ENCODE measurements at regions not wholly inside any gene's neighbourhood (a gene's known extent, or its start where the extent isn't known, plus 50 kb on each side); places are given as distances from the start of the nearest gene placed in this dataset.

DNA sequence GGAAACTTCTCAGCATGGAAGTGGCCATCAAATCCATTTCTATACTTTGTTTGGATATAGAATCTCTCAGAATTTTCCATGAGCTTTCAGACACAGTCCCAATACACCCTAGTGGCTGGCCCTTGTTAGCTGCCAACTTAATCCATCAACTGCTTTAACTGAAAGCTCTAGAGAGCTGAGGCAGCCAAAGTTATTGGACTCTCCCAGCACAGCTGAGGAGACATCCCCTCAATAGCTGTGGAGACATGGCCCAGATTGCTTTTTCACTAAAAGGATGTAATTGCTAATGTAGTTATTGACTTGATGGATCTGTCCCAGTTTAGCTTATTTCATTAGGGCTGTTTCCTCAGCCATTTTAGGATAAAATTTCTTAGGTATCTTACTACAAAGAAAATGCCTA, 94.8 kb upstream of the PRMT6 start:
- TF ChIP-seq, protein P1, sequence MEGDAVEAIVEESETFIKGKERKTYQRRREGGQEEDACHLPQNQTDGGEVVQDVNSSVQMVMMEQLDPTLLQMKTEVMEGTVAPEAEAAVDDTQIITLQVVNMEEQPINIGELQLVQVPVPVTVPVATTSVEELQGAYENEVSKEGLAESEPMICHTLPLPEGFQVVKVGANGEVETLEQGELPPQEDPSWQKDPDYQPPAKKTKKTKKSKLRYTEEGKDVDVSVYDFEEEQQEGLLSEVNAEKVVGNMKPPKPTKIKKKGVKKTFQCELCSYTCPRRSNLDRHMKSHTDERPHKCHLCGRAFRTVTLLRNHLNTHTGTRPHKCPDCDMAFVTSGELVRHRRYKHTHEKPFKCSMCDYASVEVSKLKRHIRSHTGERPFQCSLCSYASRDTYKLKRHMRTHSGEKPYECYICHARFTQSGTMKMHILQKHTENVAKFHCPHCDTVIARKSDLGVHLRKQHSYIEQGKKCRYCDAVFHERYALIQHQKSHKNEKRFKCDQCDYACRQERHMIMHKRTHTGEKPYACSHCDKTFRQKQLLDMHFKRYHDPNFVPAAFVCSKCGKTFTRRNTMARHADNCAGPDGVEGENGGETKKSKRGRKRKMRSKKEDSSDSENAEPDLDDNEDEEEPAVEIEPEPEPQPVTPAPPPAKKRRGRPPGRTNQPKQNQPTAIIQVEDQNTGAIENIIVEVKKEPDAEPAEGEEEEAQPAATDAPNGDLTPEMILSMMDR (conservative IDR thresholded peaks at IDR 0.05), result no peak
- no peak for TF ChIP-seq EZH2 (IDR thresholded peaks at IDR 0.05; ENCODE audit: low read depth)

Data from PC-9 (cell line).